HepG2 (cell line): ENCODE measurements at regions not wholly inside any gene's neighbourhood (a gene's known extent, or its start where the extent isn't known, plus 50 kb on each side); places are given as distances from the start of the nearest gene placed in this dataset.

Experiments
- ATAC-seq: fragments of 200-7000 bp; cut with Tn5 transposase; 3 replicates; pipeline ENCODE4 v1.9.1; 2020; ENCODE audit warnings: mild to moderate bottlenecking, moderate library complexity
- BruUV-seq: library from RNA; stranded (reverse); fragments of 400-500 nt; replicated peaks from 2 replicates; lab custom pipeline; 2021; lab: Mats Ljungman, UMichigan
- CTCF ChIA-PET: fragments of 300-600 bp; formaldehyde crosslinking; extraction: SDS; loops from one replicate; lab custom pipeline; 2021; ENCODE audit warnings: low total read pairs, inconsistent platforms, low intra/inter-chr PET ratio; lab: Yijun Ruan, JAX
- POLR2A ChIA-PET: fragments of 350-600 bp; sonication (Branson Sonifier 250); formaldehyde crosslinking; loops from one replicate; lab custom pipeline; 2020; ENCODE audit warnings: antibody characterized with exemption, inconsistent platforms; lab: Yijun Ruan, JAX
- DNase-seq: peaks from one replicate; pipeline ENCODE4 v3.0.0-alpha.2; 2015; ENCODE audit warnings: low spot score
- FAIRE-seq: peaks from 3 replicates; lab custom pipeline; 2011; peaks lifted over from hg19 to GRCh38; lab: Jason Lieb, UNC
- H2AFZ ChIP-seq: one replicate; pipeline ENCODE4 v1.6.1; 2011; ENCODE audit warnings: low read length, inconsistent platforms
- H3K27ac ChIP-seq: fragments of 300-600 bp; 3 replicates; pipeline ENCODE4 v1.8.0; 2011; ENCODE audit warnings: mixed run types, mild to moderate bottlenecking, mixed read lengths, low read length, inconsistent platforms; ENCODE audit not compliant: insufficient read depth; ENCODE audit errors: extremely low read length
- H3K27me3 ChIP-seq, 2 experiments: fragments of 200-600 bp in 1 of 2; 2 replicates in 1 of 2; 3 replicates in 1 of 2; pipeline versions ENCODE4 v1.6.0 to v1.8.0; 2011; ENCODE audit warnings: low read length in 2 of 2, mild to moderate bottlenecking in 2 of 2, moderate library complexity in 2 of 2, inconsistent platforms in 1 of 2; ENCODE audit not compliant: insufficient read depth in 2 of 2, control insufficient read depth in 1 of 2
- H3K36me3 ChIP-seq, 2 experiments: fragments of 200-600 bp in 1 of 2; replicated peaks in 1 of 2; 2 replicates in 1 of 2; 3 replicates in 1 of 2; pipeline versions ENCODE4 v1.5.1 to v1.8.0; 2011; ENCODE audit warnings: low read length in 2 of 2, inconsistent platforms in 1 of 2; ENCODE audit not compliant: insufficient read depth in 2 of 2, control insufficient read depth in 1 of 2
- H3K4me1 ChIP-seq: 2 replicates; pipeline ENCODE4 v1.5.1; 2012; ENCODE audit warnings: low read length, inconsistent platforms; ENCODE audit not compliant: insufficient read depth
- H3K4me2 ChIP-seq: 2 replicates; pipeline ENCODE4 v1.6.0; 2011; ENCODE audit warnings: low read depth, low read length, inconsistent platforms
- H3K4me3 ChIP-seq, 3 experiments: fragments of 200-600 bp in 1 of 3; sonication (generic), shearing (Covaris generic) in 1 of 3; replicated peaks in 1 of 3; 2 replicates each; pipeline ENCODE4 v1.5.1; 2011 to 2016; ENCODE audit warnings: low read length in 3 of 3, inconsistent platforms in 2 of 3, low read depth in 2 of 3, mild to moderate bottlenecking in 2 of 3, control low read depth in 1 of 3, mixed read lengths in 1 of 3; ENCODE audit not compliant: insufficient read depth in 1 of 3
- H3K79me2 ChIP-seq: one replicate; pipeline ENCODE4 v1.6.1; 2011; ENCODE audit warnings: low read length, inconsistent platforms; ENCODE audit not compliant: insufficient read depth
- H3K9ac ChIP-seq: 2 replicates; pipeline ENCODE4 v1.6.0; 2011; ENCODE audit warnings: mild to moderate bottlenecking, low read depth, low read length, inconsistent platforms; ENCODE audit not compliant: insufficient read depth
- H3K9me3 ChIP-seq: 2 replicates; pipeline ENCODE4 v1.5.1; 2012; ENCODE audit warnings: mild to moderate bottlenecking, low read length
- H4K20me1 ChIP-seq: 2 replicates; pipeline ENCODE4 v1.6.0; 2011; ENCODE audit warnings: inconsistent platforms, mild to moderate bottlenecking, low read length, moderate library complexity; ENCODE audit not compliant: insufficient read depth
- FIP1L1 ChIP-seq: fragments of 200-400 bp; formaldehyde crosslinking; IDR thresholded peaks from 2 replicates; pipeline ENCODE4 v1.6.1; 2018; ENCODE audit warnings: low read depth, mild to moderate bottlenecking, low read length, moderate library complexity, borderline replicate concordance; ENCODE audit not compliant: insufficient read depth
- IRF2 ChIP-seq: IDR thresholded peaks from 2 replicates; pipeline ENCODE4 v1.6.1; 2018; ENCODE audit warnings: missing genetic modification reagents, missing compliant biosample characterization
- MBNL3 ChIP-seq: fragments of 250-450 bp; sonication (Bioruptor Pico); conservative IDR thresholded peaks from 2 replicates; pipeline ENCODE4 v1.8.0; 2022; ENCODE audit warnings: mild to moderate bottlenecking, inconsistent platforms
- NCOA2 ChIP-seq: sonication (generic); formaldehyde crosslinking; IDR thresholded peaks from 2 replicates; pipeline ENCODE4 v1.8.0; 2022; ENCODE audit warnings: inconsistent platforms
- NFATC3 ChIP-seq: sonication (generic); formaldehyde crosslinking; IDR thresholded peaks from 2 replicates; pipeline ENCODE4 v1.5.1; 2020; ENCODE audit warnings: mild to moderate bottlenecking, missing genetic modification reagents
- PTBP1 ChIP-seq: fragments of 200-400 bp; formaldehyde crosslinking; IDR thresholded peaks from 2 replicates; pipeline ENCODE4 v1.6.1; 2018; ENCODE audit warnings: low read length, low read depth; ENCODE audit not compliant: poor library complexity, severe bottlenecking
- SP4 ChIP-seq: sonication (generic); formaldehyde crosslinking; IDR thresholded peaks from 2 replicates; pipeline ENCODE4 v1.8.1; 2023; ENCODE audit warnings: mild to moderate bottlenecking, missing genetic modification reagents
- ZNF382 ChIP-seq: sonication (generic); formaldehyde crosslinking; IDR thresholded peaks from 2 replicates; pipeline ENCODE4 v1.5.0; 2020; ENCODE audit warnings: missing genetic modification reagents, mild to moderate bottlenecking, borderline replicate concordance
- WGBS: methylation state at CpG from one replicate; pipeline ENCODE4 v1.1.6; 2017; ENCODE audit warnings: low lambda C conversion rate; 5-methylcytosine and 5-hydroxymethylcytosine counted together
- in situ Hi-C: cut with HindIII; loops from 2 replicates; pipeline ENCODE4 v1.10.0; 2017; ENCODE audit warnings: low pct_unique_long_range_greater_than_20kb; ENCODE audit not compliant: extremely low pct_ligation_motif_present
- intact Hi-C: fragments of 100-400 bp; cut with micrococcal nuclease; formaldehyde crosslinking; loops from one replicate; pipeline ENCODE4 v1.10.0; 2022; ENCODE audit not compliant: unreplicated experiment

DNA sequence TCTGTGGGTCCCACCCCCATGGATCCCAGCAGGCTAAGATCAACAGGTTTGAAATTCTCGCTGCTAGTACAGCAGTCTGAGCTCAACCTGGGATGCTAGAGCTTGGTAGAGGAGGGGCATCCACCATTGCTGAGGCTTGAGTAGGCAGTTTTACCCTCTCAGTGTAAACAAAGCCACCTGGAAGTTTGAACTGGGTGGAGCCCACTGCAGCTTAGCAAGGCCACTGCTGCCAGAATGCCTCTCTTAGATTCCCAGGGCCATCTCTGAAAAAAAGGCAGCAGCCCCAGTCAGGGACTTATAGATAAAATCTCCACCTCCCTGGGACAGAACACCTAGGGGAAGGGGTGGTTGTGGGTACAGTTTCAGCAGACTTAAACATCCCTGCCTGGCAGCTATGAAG is 190.0 kb upstream of the CACNA2D1 start:
- in situ Hi-C loops = no loop called here

DNA sequence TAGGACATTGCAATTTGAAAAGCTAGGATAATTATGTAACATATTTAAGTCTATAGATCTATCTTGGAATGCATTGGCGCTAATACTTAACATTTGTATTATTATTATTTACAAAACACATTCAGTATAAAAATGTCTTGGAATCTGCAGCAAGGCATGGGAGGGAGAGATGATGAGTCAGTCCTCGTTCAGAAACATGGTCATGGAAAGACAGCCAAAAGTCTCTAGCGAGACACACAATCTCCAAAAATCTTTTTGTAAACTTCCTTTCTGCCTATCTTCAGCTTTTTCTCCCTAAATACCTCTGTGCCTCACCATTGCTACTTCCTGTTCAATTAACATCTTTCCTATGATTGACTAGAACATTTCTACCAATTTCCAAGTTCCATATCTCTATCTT is 188.4 kb upstream of the CACNA2D1 start:
- WGBS = 3% methylated on average over 3 of the region's 3 CpGs
- no peak overlapping the region for H3K27ac ChIP-seq
- intact Hi-C loops = no loop called here
- no peaks in the 10 kb centered on the region for H3K27me3 ChIP-seq
- H3K4me2 ChIP-seq = no peak overlapping the region
- no peak overlapping the region for H2AFZ ChIP-seq
- FAIRE-seq = no peak
- DNase-seq = no peak
- no peaks in the 10 kb centered on the region for H3K79me2 ChIP-seq
- no peaks in the 10 kb centered on the region for H3K36me3 ChIP-seq
- no peak for ATAC-seq
- H3K9me3 ChIP-seq = no peaks in the 10 kb centered on the region
- no peaks in the 10 kb centered on the region for H3K4me1 ChIP-seq
- no TSS peak for BruUV-seq
- no peak overlapping the region for H3K9ac ChIP-seq
- in situ Hi-C loops = no loop called here
- POLR2A ChIA-PET = no interaction called here
- H3K4me3 ChIP-seq = no peak overlapping the region
- H4K20me1 ChIP-seq = no peaks in the 10 kb centered on the region
- CTCF ChIA-PET = no interaction called here
- no peak for TF ChIP-seq NCOA2 (CRISPR knock-in tag)
- TF ChIP-seq IRF2 = no peak
- TF ChIP-seq SP4 (CRISPR knock-in tag) = no peak
- TF ChIP-seq ZNF382 (CRISPR knock-in tag) = no peak

More for the DNA sequence above, 190.0 kb upstream of the CACNA2D1 start:
- FAIRE-seq (no peak), DNase-seq (no peak), ATAC-seq (no peak)
- no peak overlapping the region for H3K4me2 ChIP-seq
- POLR2A ChIA-PET = no interaction called here
- intact Hi-C loops = no loop called here
- H3K4me3 ChIP-seq = no peak overlapping the region
- H3K9me3 ChIP-seq = no peaks in the 10 kb centered on the region
- 0% methylated on average over 1 of the region's 1 CpG for WGBS
- H3K4me1 ChIP-seq = no peaks in the 10 kb centered on the region
- CTCF ChIA-PET = no interaction called here
- H3K27ac ChIP-seq = no peak overlapping the region
- no peaks in the 10 kb centered on the region for H3K27me3 ChIP-seq
- BruUV-seq = no TSS peak
- H4K20me1 ChIP-seq = no peaks in the 10 kb centered on the region
- no peaks in the 10 kb centered on the region for H3K36me3 ChIP-seq
- H3K79me2 ChIP-seq = no peaks in the 10 kb centered on the region
- no peak for TF ChIP-seq MBNL3
- no peak for TF ChIP-seq NFATC3 (CRISPR knock-in tag)
- no peak for TF ChIP-seq PTBP1
- TF ChIP-seq FIP1L1 = no peak
- H3K9ac ChIP-seq = no peak overlapping the region
- no peak overlapping the region for H2AFZ ChIP-seq
